K562 (cell line): ENCODE measurements at regions not wholly inside any gene's neighbourhood (a gene's known extent, or its start where the extent isn't known, plus 50 kb on each side); places are given as distances from the start of the nearest gene placed in this dataset.

Experiments used
- BACH1 ChIP-seq: fragments of 200-800 bp; sonication (Bioruptor generic); IDR thresholded peaks from 2 replicates; pipeline ENCODE4 v1.6.1; 2016; ENCODE audit warnings: missing genetic modification characterization, missing compliant biosample characterization
- FOXP1 ChIP-seq: sonication (generic); formaldehyde crosslinking; IDR thresholded peaks from 2 replicates; pipeline ENCODE4 v1.8.0; 2022; ENCODE audit warnings: mild to moderate bottlenecking, missing genetic modification reagents
- HNRNPL ChIP-seq: fragments of 200-400 bp; formaldehyde crosslinking; IDR thresholded peaks from 2 replicates; pipeline ENCODE4 v1.6.1; 2017; ENCODE audit warnings: low read depth, mild to moderate bottlenecking, low read length
- SNAPC5 ChIP-seq: fragments of 250-450 bp; sonication (Bioruptor Pico); IDR thresholded peaks from 2 replicates; pipeline ENCODE4 v1.8.0; 2021; ENCODE audit warnings: moderate library complexity, mild to moderate bottlenecking, inconsistent platforms
- TAF15 ChIP-seq: fragments of 200-400 bp; formaldehyde crosslinking; IDR thresholded peaks from 2 replicates; pipeline ENCODE4 v1.6.1; 2017; ENCODE audit warnings: mild to moderate bottlenecking, low read depth, low read length, moderate library complexity
- TF ChIP-seq, protein P1 (sequence below): fragments of 450-650 bp; IDR thresholded peaks from 2 replicates; pipeline ENCODE4 v1.6.1; 2016; ENCODE audit warnings: low read depth

GRCh38 chr4:71288875-71289274 is 49.9 kb upstream of the SLC4A4 start (continued):
- no peak for TF ChIP-seq FOXP1
- no peak for TF ChIP-seq HNRNPL
- no peak for TF ChIP-seq TAF15
- no peak for TF ChIP-seq SNAPC5 (CRISPR knock-in tag)
- TF ChIP-seq, protein P1, sequence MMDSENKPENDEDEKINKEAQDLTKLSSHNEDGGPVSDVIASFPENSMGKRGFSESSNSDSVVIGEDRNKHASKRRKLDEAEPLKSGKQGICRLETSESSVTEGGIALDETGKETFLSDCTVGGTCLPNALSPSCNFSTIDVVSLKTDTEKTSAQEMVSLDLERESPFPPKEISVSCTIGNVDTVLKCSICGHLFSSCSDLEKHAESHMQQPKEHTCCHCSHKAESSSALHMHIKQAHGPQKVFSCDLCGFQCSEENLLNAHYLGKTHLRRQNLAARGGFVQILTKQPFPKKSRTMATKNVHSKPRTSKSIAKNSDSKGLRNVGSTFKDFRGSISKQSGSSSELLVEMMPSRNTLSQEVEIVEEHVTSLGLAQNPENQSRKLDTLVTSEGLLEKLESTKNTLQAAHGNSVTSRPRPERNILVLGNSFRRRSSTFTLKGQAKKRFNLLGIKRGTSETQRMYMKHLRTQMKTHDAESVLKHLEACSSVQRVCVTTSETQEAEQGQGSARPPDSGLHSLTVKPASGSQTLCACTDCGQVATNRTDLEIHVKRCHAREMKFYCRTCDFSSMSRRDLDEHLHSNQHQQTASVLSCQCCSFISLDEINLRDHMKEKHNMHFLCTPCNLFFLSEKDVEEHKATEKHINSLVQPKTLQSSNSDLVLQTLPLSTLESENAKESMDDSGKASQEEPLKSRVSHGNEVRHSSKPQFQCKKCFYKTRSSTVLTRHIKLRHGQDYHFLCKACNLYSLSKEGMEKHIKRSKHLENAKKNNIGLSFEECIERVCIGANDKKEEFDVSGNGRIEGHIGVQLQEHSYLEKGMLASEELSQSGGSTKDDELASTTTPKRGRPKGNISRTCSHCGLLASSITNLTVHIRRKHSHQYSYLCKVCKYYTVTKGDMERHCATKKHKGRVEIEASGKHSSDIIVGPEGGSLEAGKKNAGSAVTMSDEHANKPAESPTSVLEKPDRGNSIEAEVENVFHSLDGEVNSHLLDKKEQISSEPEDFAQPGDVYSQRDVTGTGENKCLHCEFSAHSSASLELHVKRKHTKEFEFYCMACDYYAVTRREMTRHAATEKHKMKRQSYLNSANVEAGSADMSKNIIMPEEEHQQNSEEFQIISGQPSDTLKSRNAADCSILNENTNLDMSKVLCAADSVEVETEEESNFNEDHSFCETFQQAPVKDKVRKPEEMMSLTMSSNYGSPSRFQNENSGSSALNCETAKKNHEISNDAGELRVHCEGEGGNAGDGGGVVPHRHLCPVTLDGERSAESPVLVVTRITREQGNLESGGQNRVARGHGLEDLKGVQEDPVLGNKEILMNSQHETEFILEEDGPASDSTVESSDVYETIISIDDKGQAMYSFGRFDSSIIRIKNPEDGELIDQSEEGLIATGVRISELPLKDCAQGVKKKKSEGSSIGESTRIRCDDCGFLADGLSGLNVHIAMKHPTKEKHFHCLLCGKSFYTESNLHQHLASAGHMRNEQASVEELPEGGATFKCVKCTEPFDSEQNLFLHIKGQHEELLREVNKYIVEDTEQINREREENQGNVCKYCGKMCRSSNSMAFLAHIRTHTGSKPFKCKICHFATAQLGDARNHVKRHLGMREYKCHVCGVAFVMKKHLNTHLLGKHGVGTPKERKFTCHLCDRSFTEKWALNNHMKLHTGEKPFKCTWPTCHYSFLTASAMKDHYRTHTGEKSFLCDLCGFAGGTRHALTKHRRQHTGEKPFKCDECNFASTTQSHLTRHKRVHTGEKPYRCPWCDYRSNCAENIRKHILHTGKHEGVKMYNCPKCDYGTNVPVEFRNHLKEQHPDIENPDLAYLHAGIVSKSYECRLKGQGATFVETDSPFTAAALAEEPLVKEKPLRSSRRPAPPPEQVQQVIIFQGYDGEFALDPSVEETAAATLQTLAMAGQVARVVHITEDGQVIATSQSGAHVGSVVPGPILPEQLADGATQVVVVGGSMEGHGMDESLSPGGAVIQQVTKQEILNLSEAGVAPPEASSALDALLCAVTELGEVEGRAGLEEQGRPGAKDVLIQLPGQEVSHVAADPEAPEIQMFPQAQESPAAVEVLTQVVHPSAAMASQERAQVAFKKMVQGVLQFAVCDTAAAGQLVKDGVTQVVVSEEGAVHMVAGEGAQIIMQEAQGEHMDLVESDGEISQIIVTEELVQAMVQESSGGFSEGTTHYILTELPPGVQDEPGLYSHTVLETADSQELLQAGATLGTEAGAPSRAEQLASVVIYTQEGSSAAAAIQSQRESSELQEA = no peak
- TF ChIP-seq BACH1 (tag) = no peak
